Vagina (tissue), 2 donors: ENCODE measurements at regions not wholly inside any gene's neighbourhood (a gene's known extent, or its start where the extent isn't known, plus 50 kb on each side); places are given as distances from the start of the nearest gene placed in this dataset. TPM values are rescaled to one million over a fixed set of nuclear protein-coding genes. Genes with fewer than 3 reads are reported as not detected.

ENCODE experiments used
- DNase-seq, 2 donors: peaks; one replicate each; pipeline ENCODE4 v3.0.0-alpha.2; 2017; ENCODE audit errors: extremely low spot score in 2 of 2
- H3K27ac ChIP-seq: fragments of 200-600 bp; sonication (generic); one replicate; pipeline ENCODE4 v1.5.1; 2019
- H3K27me3 ChIP-seq: fragments of 200-600 bp; sonication (generic); one replicate; pipeline ENCODE4 v1.5.1; 2019
- H3K36me3 ChIP-seq, 2 donors: fragments of 200-600 bp; sonication (generic); one replicate each; pipeline ENCODE4 v1.5.1; 2017 to 2019
- H3K4me1 ChIP-seq: fragments of 200-600 bp; sonication (generic); one replicate; pipeline ENCODE4 v1.5.1; 2019
- H3K4me3 ChIP-seq, 2 donors: fragments of 200-600 bp; sonication (generic); 1 replicate in 1 of 2; 2 replicates in 1 of 2; pipeline ENCODE4 v1.5.1; 2016 to 2019
- H3K9me3 ChIP-seq: fragments of 200-600 bp; sonication (generic); one replicate; pipeline ENCODE4 v1.5.1; 2019
- POLR2A ChIP-seq, 2 donors: fragments of 450-650 bp; IDR thresholded peaks; one replicate each; pipeline ENCODE4 v1.6.1; 2017; ENCODE audit warnings: antibody characterized with exemption in 2 of 2, mild to moderate bottlenecking in 2 of 2, moderate library complexity in 2 of 2
- POLR2AphosphoS5 ChIP-seq, 2 donors: sonication (generic); formaldehyde crosslinking; IDR thresholded peaks; one replicate each; pipeline ENCODE4 v1.9.0; 2017; ENCODE audit warnings: antibody characterized with exemption in 2 of 2, mild to moderate bottlenecking in 2 of 2, low read depth in 1 of 2; ENCODE audit not compliant: insufficient read depth in 1 of 2
- intact Hi-C: fragments of 100-400 bp; cut with DNase I; formaldehyde crosslinking; loops from one replicate; pipeline ENCODE4 v1.15.1; 2023
- small RNA-seq: library from RNA; depleted of rRNA; stranded (forward); fragments of <200 nt; gene quantifications from one replicate; pipeline ENCODE3, GENCODE V24; 2016
- TF ChIP-seq, protein P1 (sequence below), 3 experiments: fragments of 450-650 bp in 2 of 3; fragments of 200-600 bp in 1 of 3; sonication (generic) in 1 of 3; IDR thresholded peaks; one replicate each; pipeline ENCODE4 v1.5.1; 2017 to 2019; ENCODE audit warnings: antibody characterized with exemption in 3 of 3, mild to moderate bottlenecking in 2 of 3, moderate library complexity in 2 of 3

- intact Hi-C loops, result no loop called here
- peak; percentile 67 to 70 for DNase-seq
- peaks cover 11% of the 10 kb centered on the region for H3K4me1 ChIP-seq
- H3K36me3 ChIP-seq, result no peaks in the 10 kb centered on the region
- H3K4me3 ChIP-seq, result no peak overlapping the region
- no peaks in the 10 kb centered on the region for H3K27me3 ChIP-seq
- no peak overlapping the region for H3K27ac ChIP-seq
- H3K9me3 ChIP-seq, result no peaks in the 10 kb centered on the region
- no peak for TF ChIP-seq POLR2AphosphoS5 (IDR thresholded peaks at IDR 0.05; ENCODE audit: insufficient read depth in 1 of 2, low read depth in 1 of 2)
- TF ChIP-seq, protein P1, sequence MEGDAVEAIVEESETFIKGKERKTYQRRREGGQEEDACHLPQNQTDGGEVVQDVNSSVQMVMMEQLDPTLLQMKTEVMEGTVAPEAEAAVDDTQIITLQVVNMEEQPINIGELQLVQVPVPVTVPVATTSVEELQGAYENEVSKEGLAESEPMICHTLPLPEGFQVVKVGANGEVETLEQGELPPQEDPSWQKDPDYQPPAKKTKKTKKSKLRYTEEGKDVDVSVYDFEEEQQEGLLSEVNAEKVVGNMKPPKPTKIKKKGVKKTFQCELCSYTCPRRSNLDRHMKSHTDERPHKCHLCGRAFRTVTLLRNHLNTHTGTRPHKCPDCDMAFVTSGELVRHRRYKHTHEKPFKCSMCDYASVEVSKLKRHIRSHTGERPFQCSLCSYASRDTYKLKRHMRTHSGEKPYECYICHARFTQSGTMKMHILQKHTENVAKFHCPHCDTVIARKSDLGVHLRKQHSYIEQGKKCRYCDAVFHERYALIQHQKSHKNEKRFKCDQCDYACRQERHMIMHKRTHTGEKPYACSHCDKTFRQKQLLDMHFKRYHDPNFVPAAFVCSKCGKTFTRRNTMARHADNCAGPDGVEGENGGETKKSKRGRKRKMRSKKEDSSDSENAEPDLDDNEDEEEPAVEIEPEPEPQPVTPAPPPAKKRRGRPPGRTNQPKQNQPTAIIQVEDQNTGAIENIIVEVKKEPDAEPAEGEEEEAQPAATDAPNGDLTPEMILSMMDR (IDR thresholded peaks at IDR 0.05), result no peak
- no peak for TF ChIP-seq POLR2A (IDR thresholded peaks at IDR 0.05)
These were observed 51.5 kb upstream of the SHH start for GRCh38 chr7:155863721-155864151.

DNA sequence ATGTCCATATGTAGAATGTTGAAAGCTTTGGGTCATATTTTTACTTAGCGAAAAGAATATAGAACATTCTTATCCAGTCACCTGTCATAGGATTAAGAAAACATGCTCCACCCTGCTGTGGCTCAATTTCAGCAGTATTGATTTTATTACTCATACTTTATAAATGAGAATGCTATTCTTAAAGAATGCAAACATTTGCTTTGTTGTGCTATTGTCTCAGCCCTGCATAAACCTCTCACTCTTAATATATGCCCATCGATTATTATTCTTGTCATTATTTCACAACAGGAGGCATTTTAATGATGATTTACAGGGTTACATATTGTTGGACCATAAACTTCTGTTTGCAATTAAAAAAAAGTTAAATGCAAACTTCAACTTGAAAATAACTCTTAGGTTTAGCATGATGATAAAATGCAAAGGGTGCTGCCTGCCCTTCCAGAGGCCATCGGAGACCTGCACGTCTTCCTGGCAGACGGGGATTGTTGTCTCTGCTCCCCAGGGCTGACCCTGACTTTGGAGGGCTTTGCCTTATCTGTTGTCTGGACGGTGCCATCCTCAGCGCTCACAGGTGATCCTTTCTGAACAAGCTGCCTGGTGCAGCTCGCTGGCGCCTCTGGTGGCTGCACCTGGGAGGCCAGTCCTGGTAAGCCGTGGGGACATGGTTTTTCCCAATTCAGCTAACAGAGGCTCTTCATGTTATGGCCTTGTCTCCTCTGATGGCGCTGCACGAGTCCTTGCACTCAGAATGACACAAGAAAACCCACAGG is 50.0 kb upstream of the SHH start:
- Histone ChIP-seq H3K4me3 (no peak overlapping the region), H3K9me3 (no peaks in the 10 kb centered on the region), H3K4me1 (peaks cover 11% of the 10 kb centered on the region), H3K36me3 (no peaks in the 10 kb centered on the region), H3K27ac (no peak overlapping the region), H3K27me3 (no peaks in the 10 kb centered on the region)
- peak in 1 of 2 donors; percentile 93 for DNase-seq
- intact Hi-C loops, result no loop called here
- TF ChIP-seq, protein P1 (IDR thresholded peaks at IDR 0.05), result no peak
- no peak for TF ChIP-seq POLR2AphosphoS5 (IDR thresholded peaks at IDR 0.05; ENCODE audit: insufficient read depth in 1 of 2, low read depth in 1 of 2)
- no peak for TF ChIP-seq POLR2A (IDR thresholded peaks at IDR 0.05)

Small RNA genes in the stretch of these regions (small RNA-seq; reads per million reads assigned to genes)
- not detected for gene AC093813.1
- not detected for gene RF00019
